ENCODE measurements at regions not wholly inside any gene's neighbourhood (a gene's known extent, or its start where the extent isn't known, plus 50 kb on each side); places are given as distances from the start of the nearest gene placed in this dataset.

GRCh38 chr10:29932991-29933390 lies 126.4 kb downstream of the JCAD start:
- TF ChIP-seq CTCF (IDR thresholded peaks at IDR 0.05), result no peak
- TF ChIP-seq POLR2A (IDR thresholded peaks at IDR 0.05), result no peak
